Cardiac muscle cell (in vitro differentiated cells and primary cell): ENCODE measurements at regions not wholly inside any gene's neighbourhood (a gene's known extent, or its start where the extent isn't known, plus 50 kb on each side); places are given as distances from the start of the nearest gene placed in this dataset.

Experiments used
- DNase-seq, 2 donors: peaks; one replicate each; pipeline versions ENCODE4 v3.0.0 to v3.0.0-alpha.2; 2010 to 2017; ENCODE audit warnings: low read depth in 1 of 2, low spot score in 1 of 2
- H3K27ac ChIP-seq: fragments of 200-600 bp; sonication (generic); 2 replicates; pipeline ENCODE4 v1.5.1; 2016
- H3K27me3 ChIP-seq: fragments of 200-600 bp; sonication (generic); 2 replicates; pipeline ENCODE4 v1.6.0; 2016; ENCODE audit warnings: control low read depth
- H3K36me3 ChIP-seq: fragments of 200-600 bp; sonication (generic); 2 replicates; pipeline ENCODE4 v1.5.1; 2016; ENCODE audit warnings: control low read depth
- H3K4me1 ChIP-seq: fragments of 200-600 bp; sonication (generic); 2 replicates; pipeline ENCODE4 v1.8.1; 2017; ENCODE audit warnings: low read depth, mild to moderate bottlenecking, mixed run types
- H3K4me3 ChIP-seq: fragments of 200-600 bp; sonication (generic); 2 replicates; pipeline ENCODE4 v1.5.1; 2016; ENCODE audit warnings: mild to moderate bottlenecking
- H3K9me3 ChIP-seq: fragments of 200-600 bp; sonication (generic); 2 replicates; pipeline ENCODE4 v1.5.1; 2017; ENCODE audit warnings: low read depth, mild to moderate bottlenecking, control low read depth
- TF ChIP-seq, protein P1 (sequence below): IDR thresholded peaks from 2 replicates; pipeline ENCODE4 v1.5.1; 2012; ENCODE audit warnings: low read depth, mild to moderate bottlenecking, low read length

DNA sequence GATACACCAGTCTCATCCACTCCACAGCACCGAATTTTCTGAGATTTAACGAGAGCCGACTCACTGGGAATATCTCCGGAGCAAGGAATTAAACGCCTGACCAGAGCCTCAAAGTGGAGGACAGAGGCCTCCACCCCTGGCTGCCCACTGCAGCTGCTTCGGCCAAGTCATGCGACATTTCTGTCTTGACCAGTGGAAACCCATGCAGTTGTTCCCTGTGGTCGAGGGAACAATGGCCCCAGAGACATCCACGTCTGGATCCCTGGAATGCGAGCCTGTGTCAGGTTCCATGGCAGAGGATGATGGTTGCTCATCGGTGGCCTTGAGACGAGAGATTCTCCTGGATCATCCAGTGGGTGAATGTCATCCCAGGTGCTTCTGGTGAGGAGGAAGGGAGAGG lies 65.7 kb upstream of the INSIG1 start:
- Histone ChIP-seq H3K27ac (no peak overlapping the region), H3K4me1 (no peaks in the 10 kb centered on the region), H3K27me3 (no peaks in the 10 kb centered on the region), H3K9me3 (no peaks in the 10 kb centered on the region), H3K36me3 (no peaks in the 10 kb centered on the region), H3K4me3 (no peak overlapping the region)
- TF ChIP-seq, protein P1, sequence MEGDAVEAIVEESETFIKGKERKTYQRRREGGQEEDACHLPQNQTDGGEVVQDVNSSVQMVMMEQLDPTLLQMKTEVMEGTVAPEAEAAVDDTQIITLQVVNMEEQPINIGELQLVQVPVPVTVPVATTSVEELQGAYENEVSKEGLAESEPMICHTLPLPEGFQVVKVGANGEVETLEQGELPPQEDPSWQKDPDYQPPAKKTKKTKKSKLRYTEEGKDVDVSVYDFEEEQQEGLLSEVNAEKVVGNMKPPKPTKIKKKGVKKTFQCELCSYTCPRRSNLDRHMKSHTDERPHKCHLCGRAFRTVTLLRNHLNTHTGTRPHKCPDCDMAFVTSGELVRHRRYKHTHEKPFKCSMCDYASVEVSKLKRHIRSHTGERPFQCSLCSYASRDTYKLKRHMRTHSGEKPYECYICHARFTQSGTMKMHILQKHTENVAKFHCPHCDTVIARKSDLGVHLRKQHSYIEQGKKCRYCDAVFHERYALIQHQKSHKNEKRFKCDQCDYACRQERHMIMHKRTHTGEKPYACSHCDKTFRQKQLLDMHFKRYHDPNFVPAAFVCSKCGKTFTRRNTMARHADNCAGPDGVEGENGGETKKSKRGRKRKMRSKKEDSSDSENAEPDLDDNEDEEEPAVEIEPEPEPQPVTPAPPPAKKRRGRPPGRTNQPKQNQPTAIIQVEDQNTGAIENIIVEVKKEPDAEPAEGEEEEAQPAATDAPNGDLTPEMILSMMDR, result no peak
- DNase-seq, result no peak

DNA sequence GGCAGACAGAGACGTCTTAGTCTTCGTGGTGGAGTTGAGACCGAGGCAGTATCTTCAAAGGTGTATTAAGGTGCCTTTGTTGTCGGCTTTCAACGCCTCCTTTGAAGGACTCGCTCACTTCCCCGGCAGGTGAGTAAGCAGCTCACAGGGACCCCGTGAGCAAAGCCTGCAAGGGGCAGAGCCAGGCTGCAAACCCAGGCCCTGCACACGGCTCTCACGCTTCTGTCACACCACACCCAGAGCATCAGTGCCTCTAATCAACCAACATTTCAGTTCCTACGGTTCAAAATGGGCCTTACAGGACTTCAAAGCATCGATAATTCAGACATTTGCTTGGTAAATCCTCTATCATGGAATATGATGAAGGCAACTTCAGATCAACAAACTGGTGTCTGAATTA lies 64.8 kb upstream of the INSIG1 start:
- Histone ChIP-seq H3K9me3 (no peaks in the 10 kb centered on the region), H3K4me3 (no peak overlapping the region), H3K36me3 (no peaks in the 10 kb centered on the region), H3K27me3 (no peaks in the 10 kb centered on the region), H3K4me1 (no peaks in the 10 kb centered on the region), H3K27ac (no peak overlapping the region)
- TF ChIP-seq, protein P1, result no peak
- no peak for DNase-seq

DNA sequence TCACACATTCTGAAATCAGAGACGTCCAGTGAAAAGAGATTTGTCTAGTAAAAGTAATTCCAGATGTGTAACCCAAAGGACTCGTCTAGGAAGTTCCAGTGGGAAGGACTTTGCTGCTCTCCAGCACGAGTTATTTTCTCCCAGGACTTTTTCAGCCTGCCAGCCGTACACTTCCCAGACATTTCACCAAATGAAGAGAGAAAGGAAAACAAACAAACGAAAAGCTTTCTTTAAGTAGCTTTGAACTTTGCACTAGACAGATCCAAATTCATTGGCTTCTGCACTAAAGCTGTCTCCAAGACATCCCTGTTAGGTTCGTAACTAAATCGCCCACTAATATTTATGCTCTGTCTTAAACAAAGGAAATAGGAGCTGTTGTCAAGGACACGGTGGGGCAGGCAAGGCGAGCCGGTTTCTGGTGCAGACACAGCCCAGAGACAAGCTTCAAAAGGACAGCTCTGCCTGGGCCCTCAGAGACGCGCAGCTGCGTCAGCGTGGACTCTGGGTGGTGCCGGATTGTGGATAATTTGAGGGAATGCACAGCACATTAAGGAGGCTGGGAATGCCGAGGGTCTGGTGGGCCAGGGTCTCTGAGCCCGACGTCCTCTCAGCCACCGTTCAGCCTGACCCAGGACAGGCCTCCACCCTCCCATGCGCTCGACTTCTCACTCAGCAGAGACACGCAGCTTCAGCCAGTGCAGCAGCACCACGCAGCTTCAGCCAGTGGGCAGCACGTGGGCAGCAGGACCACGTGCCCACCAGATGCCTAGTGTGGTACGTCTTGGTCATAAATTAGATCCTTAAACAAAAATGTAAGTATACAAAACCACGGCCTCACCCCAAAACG lies 64.1 kb upstream of the INSIG1 start:
- H3K4me1 ChIP-seq, result no peaks in the 10 kb centered on the region

DNA sequence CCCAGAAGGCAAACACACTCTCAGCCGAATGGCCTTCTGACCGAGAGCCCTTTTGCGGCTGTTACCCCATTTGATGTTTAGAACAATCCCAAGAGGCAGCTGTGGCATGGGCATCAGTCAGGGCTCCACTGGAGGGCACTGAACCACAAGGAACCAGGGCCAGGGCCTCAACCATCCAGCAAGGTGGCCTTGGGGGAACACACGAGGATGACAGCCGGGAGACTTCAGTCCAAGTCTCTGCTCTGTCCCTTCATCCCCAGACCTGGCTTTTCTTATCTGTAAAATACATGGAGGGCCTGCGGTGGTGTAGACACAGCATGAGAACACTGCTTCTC lies 63.6 kb upstream of the INSIG1 start:
- TF ChIP-seq, protein P1, result no peak

More for the DNA sequence above, 64.1 kb upstream of the INSIG1 start:
- no peak for DNase-seq
- no peak overlapping the region for H3K27ac ChIP-seq
- no peaks in the 10 kb centered on the region for H3K36me3 ChIP-seq
- no peak overlapping the region for H3K4me3 ChIP-seq
- TF ChIP-seq, protein P1, result no peak
- no peaks in the 10 kb centered on the region for H3K27me3 ChIP-seq
- no peaks in the 10 kb centered on the region for H3K9me3 ChIP-seq

DNA sequence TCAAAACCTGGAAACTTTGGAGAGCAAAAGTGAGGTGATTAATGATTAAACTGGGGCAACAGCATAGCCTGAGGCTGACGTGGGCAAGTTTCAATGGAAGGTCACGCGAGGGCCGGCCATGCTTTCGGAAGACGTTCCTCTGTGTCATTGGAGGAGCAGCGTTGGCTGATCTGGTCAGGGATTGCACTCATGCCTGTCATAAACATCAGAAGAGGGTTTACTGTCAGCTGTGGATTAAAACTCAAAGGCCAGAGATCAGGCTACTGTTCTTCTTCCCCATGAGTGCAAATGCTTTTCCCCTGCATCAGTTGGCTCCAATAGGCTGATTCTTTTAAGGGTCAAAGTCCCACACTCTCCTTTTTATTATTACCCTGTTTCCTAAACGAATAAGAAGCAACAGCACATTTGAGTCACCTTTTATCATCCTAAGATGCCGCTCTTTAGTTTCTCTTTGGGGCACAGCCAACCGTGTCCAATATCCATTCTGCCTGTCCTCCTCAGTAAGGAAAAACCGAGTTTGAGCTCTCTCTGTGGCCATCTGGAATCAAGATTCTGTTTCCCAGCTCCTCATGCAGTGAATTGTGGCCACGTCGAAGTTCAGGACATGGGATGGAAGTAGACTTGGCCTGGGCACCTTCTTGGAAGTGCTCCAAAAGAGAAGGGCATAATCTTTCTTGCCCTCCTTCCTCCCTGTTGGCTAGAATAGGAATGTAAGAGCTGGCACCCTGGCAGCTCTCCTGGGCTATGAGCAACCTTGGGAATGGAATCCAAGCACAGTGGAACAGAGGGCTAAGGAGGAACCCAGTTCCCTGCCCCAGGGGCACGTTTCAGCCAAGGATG lies 62.5 kb upstream of the INSIG1 start:
- TF ChIP-seq, protein P1, result no peak
- Histone ChIP-seq H3K36me3 (no peaks in the 10 kb centered on the region), H3K9me3 (no peaks in the 10 kb centered on the region), H3K27ac (no peak overlapping the region), H3K4me3 (no peak overlapping the region), H3K4me1 (no peaks in the 10 kb centered on the region), H3K27me3 (no peaks in the 10 kb centered on the region)
- DNase-seq, result no peak

More for the DNA sequence above, 63.6 kb upstream of the INSIG1 start:
- no peaks in the 10 kb centered on the region for H3K36me3 ChIP-seq
- DNase-seq, result no peak
- H3K4me3 ChIP-seq, result no peak overlapping the region
- no peaks in the 10 kb centered on the region for H3K4me1 ChIP-seq
- H3K9me3 ChIP-seq, result no peaks in the 10 kb centered on the region
- H3K27ac ChIP-seq, result no peak overlapping the region
- no peaks in the 10 kb centered on the region for H3K27me3 ChIP-seq
